ENCODE measurements at regions not wholly inside any gene's neighbourhood (a gene's known extent, or its start where the extent isn't known, plus 50 kb on each side); places are given as distances from the start of the nearest gene placed in this dataset.

GRCh38 chr9:75471549-75472114, 383.3 kb downstream of the OSTF1 start:
- DNase-seq (ENCODE audit: low spot score): no peak
- Mint-ChIP-seq H3K4me3 (ENCODE audit: unreplicated experiment) (no peak overlapping the region), H3K27ac (ENCODE audit: unreplicated experiment) (no peak overlapping the region), H3K9me3 (ENCODE audit: unreplicated experiment) (no peaks in the 10 kb centered on the region), H3K27me3 (ENCODE audit: unreplicated experiment) (no peaks in the 10 kb centered on the region), H3K4me1 (ENCODE audit: unreplicated experiment) (no peaks in the 10 kb centered on the region), H3K36me3 (ENCODE audit: low read depth, unreplicated experiment) (no peaks in the 10 kb centered on the region)
- TF ChIP-seq CTCF (IDR thresholded peaks at IDR 0.05; ENCODE audit: unreplicated experiment): no peak

GRCh38 chr9:75482566-75482965, 394.3 kb downstream of the OSTF1 start:
- DNase-seq (ENCODE audit: low spot score): no peak
- no peaks in the 10 kb centered on the region for H3K36me3 Mint-ChIP-seq (ENCODE audit: low read depth, unreplicated experiment)
- H3K4me3 Mint-ChIP-seq (ENCODE audit: unreplicated experiment): no peak overlapping the region
- TF ChIP-seq CTCF (IDR thresholded peaks at IDR 0.05; ENCODE audit: unreplicated experiment): no peak
- no peaks in the 10 kb centered on the region for H3K9me3 Mint-ChIP-seq (ENCODE audit: unreplicated experiment)
- peaks cover 2% of the 10 kb centered on the region for H3K27me3 Mint-ChIP-seq (ENCODE audit: unreplicated experiment)
- H3K4me1 Mint-ChIP-seq (ENCODE audit: unreplicated experiment): no peaks in the 10 kb centered on the region
- H3K27ac Mint-ChIP-seq (ENCODE audit: unreplicated experiment): no peak overlapping the region

GRCh38 chr9:75483636-75484035, 395.3 kb downstream of the OSTF1 start:
- peaks cover 3% of the 10 kb centered on the region for H3K4me1 Mint-ChIP-seq (ENCODE audit: unreplicated experiment)
- no peaks in the 10 kb centered on the region for H3K36me3 Mint-ChIP-seq (ENCODE audit: low read depth, unreplicated experiment)
- no peak overlapping the region for H3K4me3 Mint-ChIP-seq (ENCODE audit: unreplicated experiment)
- H3K9me3 Mint-ChIP-seq (ENCODE audit: unreplicated experiment): no peaks in the 10 kb centered on the region
- TF ChIP-seq CTCF (IDR thresholded peaks at IDR 0.05; ENCODE audit: unreplicated experiment): no peak
- DNase-seq (ENCODE audit: low spot score): no peak
- no peak overlapping the region for H3K27ac Mint-ChIP-seq (ENCODE audit: unreplicated experiment)
- peaks cover 2% of the 10 kb centered on the region for H3K27me3 Mint-ChIP-seq (ENCODE audit: unreplicated experiment)

- TF ChIP-seq CTCF (IDR thresholded peaks at IDR 0.05; ENCODE audit: unreplicated experiment): no peak
- DNase-seq (ENCODE audit: low spot score): no peak
- H3K4me1 Mint-ChIP-seq (ENCODE audit: unreplicated experiment): peaks cover 4% of the 10 kb centered on the region
- H3K9me3 Mint-ChIP-seq (ENCODE audit: unreplicated experiment): no peaks in the 10 kb centered on the region
- no peak overlapping the region for H3K4me3 Mint-ChIP-seq (ENCODE audit: unreplicated experiment)
- H3K27ac Mint-ChIP-seq (ENCODE audit: unreplicated experiment): no peak overlapping the region
- no peaks in the 10 kb centered on the region for H3K27me3 Mint-ChIP-seq (ENCODE audit: unreplicated experiment)
- no peaks in the 10 kb centered on the region for H3K36me3 Mint-ChIP-seq (ENCODE audit: low read depth, unreplicated experiment)
Observed at GRCh38 chr9:75487856-75488718, 399.8 kb downstream of the OSTF1 start.

- Mint-ChIP-seq H3K4me3 (ENCODE audit: unreplicated experiment) (no peak overlapping the region), H3K27ac (ENCODE audit: unreplicated experiment) (no peak overlapping the region), H3K4me1 (ENCODE audit: unreplicated experiment) (peaks cover 4% of the 10 kb centered on the region), H3K27me3 (ENCODE audit: unreplicated experiment) (no peaks in the 10 kb centered on the region), H3K9me3 (ENCODE audit: unreplicated experiment) (no peaks in the 10 kb centered on the region), H3K36me3 (ENCODE audit: low read depth, unreplicated experiment) (no peaks in the 10 kb centered on the region)
- no peak for DNase-seq (ENCODE audit: low spot score)
- no peak for TF ChIP-seq CTCF (IDR thresholded peaks at IDR 0.05; ENCODE audit: unreplicated experiment)
Observed at GRCh38 chr9:75488719-75489110, 400.4 kb downstream of the OSTF1 start.

All from endothelial cell (in vitro differentiated cells).